HepG2 (cell line): ENCODE measurements at regions not wholly inside any gene's neighbourhood (a gene's known extent, or its start where the extent isn't known, plus 50 kb on each side); places are given as distances from the start of the nearest gene placed in this dataset.

Experiments
- ATAC-seq: fragments of 200-7000 bp; cut with Tn5 transposase; 3 replicates; pipeline ENCODE4 v1.9.1; 2020; ENCODE audit warnings: mild to moderate bottlenecking, moderate library complexity
- BruUV-seq: library from RNA; stranded (reverse); fragments of 400-500 nt; replicated peaks from 2 replicates; lab custom pipeline; 2021; lab: Mats Ljungman, UMichigan
- CTCF ChIA-PET: fragments of 300-600 bp; formaldehyde crosslinking; extraction: SDS; loops from one replicate; lab custom pipeline; 2021; ENCODE audit warnings: low total read pairs, inconsistent platforms, low intra/inter-chr PET ratio; lab: Yijun Ruan, JAX
- POLR2A ChIA-PET: fragments of 350-600 bp; sonication (Branson Sonifier 250); formaldehyde crosslinking; loops from one replicate; lab custom pipeline; 2020; ENCODE audit warnings: antibody characterized with exemption, inconsistent platforms; lab: Yijun Ruan, JAX
- DNase-seq: peaks from one replicate; pipeline ENCODE4 v3.0.0-alpha.2; 2015; ENCODE audit warnings: low spot score
- FAIRE-seq: peaks from 3 replicates; lab custom pipeline; 2011; peaks lifted over from hg19 to GRCh38; lab: Jason Lieb, UNC
- H2AFZ ChIP-seq: one replicate; pipeline ENCODE4 v1.6.1; 2011; ENCODE audit warnings: low read length, inconsistent platforms
- H3K27ac ChIP-seq: fragments of 300-600 bp; 3 replicates; pipeline ENCODE4 v1.8.0; 2011; ENCODE audit warnings: mixed run types, mild to moderate bottlenecking, mixed read lengths, low read length, inconsistent platforms; ENCODE audit not compliant: insufficient read depth; ENCODE audit errors: extremely low read length
- H3K27me3 ChIP-seq, 2 experiments: fragments of 200-600 bp in 1 of 2; 2 replicates in 1 of 2; 3 replicates in 1 of 2; pipeline versions ENCODE4 v1.6.0 to v1.8.0; 2011; ENCODE audit warnings: low read length in 2 of 2, mild to moderate bottlenecking in 2 of 2, moderate library complexity in 2 of 2, inconsistent platforms in 1 of 2; ENCODE audit not compliant: insufficient read depth in 2 of 2, control insufficient read depth in 1 of 2
- H3K36me3 ChIP-seq, 2 experiments: fragments of 200-600 bp in 1 of 2; replicated peaks in 1 of 2; 2 replicates in 1 of 2; 3 replicates in 1 of 2; pipeline versions ENCODE4 v1.5.1 to v1.8.0; 2011; ENCODE audit warnings: low read length in 2 of 2, inconsistent platforms in 1 of 2; ENCODE audit not compliant: insufficient read depth in 2 of 2, control insufficient read depth in 1 of 2
- H3K4me1 ChIP-seq: 2 replicates; pipeline ENCODE4 v1.5.1; 2012; ENCODE audit warnings: low read length, inconsistent platforms; ENCODE audit not compliant: insufficient read depth
- H3K4me2 ChIP-seq: 2 replicates; pipeline ENCODE4 v1.6.0; 2011; ENCODE audit warnings: low read depth, low read length, inconsistent platforms
- H3K4me3 ChIP-seq, 3 experiments: fragments of 200-600 bp in 1 of 3; sonication (generic), shearing (Covaris generic) in 1 of 3; replicated peaks in 1 of 3; 2 replicates each; pipeline ENCODE4 v1.5.1; 2011 to 2016; ENCODE audit warnings: low read length in 3 of 3, inconsistent platforms in 2 of 3, low read depth in 2 of 3, mild to moderate bottlenecking in 2 of 3, control low read depth in 1 of 3, mixed read lengths in 1 of 3; ENCODE audit not compliant: insufficient read depth in 1 of 3
- H3K79me2 ChIP-seq: one replicate; pipeline ENCODE4 v1.6.1; 2011; ENCODE audit warnings: low read length, inconsistent platforms; ENCODE audit not compliant: insufficient read depth
- H3K9ac ChIP-seq: 2 replicates; pipeline ENCODE4 v1.6.0; 2011; ENCODE audit warnings: mild to moderate bottlenecking, low read depth, low read length, inconsistent platforms; ENCODE audit not compliant: insufficient read depth
- H3K9me3 ChIP-seq: 2 replicates; pipeline ENCODE4 v1.5.1; 2012; ENCODE audit warnings: mild to moderate bottlenecking, low read length
- H4K20me1 ChIP-seq: 2 replicates; pipeline ENCODE4 v1.6.0; 2011; ENCODE audit warnings: inconsistent platforms, mild to moderate bottlenecking, low read length, moderate library complexity; ENCODE audit not compliant: insufficient read depth
- CHCHD3 ChIP-seq: sonication (generic); formaldehyde crosslinking; IDR thresholded peaks from 2 replicates; pipeline ENCODE4 v1.8.0; 2022; ENCODE audit warnings: mild to moderate bottlenecking, missing genetic modification reagents, moderate library complexity
- ISL2 ChIP-seq: sonication (generic); formaldehyde crosslinking; IDR thresholded peaks from 2 replicates; pipeline ENCODE4 v1.5.0; 2020; ENCODE audit warnings: missing genetic modification reagents
- KLF15 ChIP-seq: sonication (generic); formaldehyde crosslinking; IDR thresholded peaks from 2 replicates; pipeline ENCODE4 v1.8.1; 2023; ENCODE audit warnings: borderline replicate concordance, mild to moderate bottlenecking, inconsistent platforms, missing genetic modification reagents, mixed read lengths
- MED8 ChIP-seq: sonication (generic); formaldehyde crosslinking; IDR thresholded peaks from 2 replicates; pipeline ENCODE4 v1.8.1; 2023; ENCODE audit warnings: mild to moderate bottlenecking, missing genetic modification reagents; ENCODE audit not compliant: insufficient replicate concordance
- NRL ChIP-seq: sonication (generic); formaldehyde crosslinking; IDR thresholded peaks from 2 replicates; pipeline ENCODE4 v1.5.0; 2020; ENCODE audit warnings: missing genetic modification reagents, mild to moderate bottlenecking, moderate library complexity, borderline replicate concordance
- PHF8 ChIP-seq: sonication (generic); formaldehyde crosslinking; IDR thresholded peaks from 2 replicates; pipeline ENCODE4 v1.5.0; 2020; ENCODE audit warnings: missing genetic modification reagents
- PTBP1 ChIP-seq: fragments of 200-400 bp; formaldehyde crosslinking; IDR thresholded peaks from 2 replicates; pipeline ENCODE4 v1.6.1; 2018; ENCODE audit warnings: low read length, low read depth; ENCODE audit not compliant: poor library complexity, severe bottlenecking
- SCMH1 ChIP-seq: sonication (generic); formaldehyde crosslinking; IDR thresholded peaks from 2 replicates; pipeline ENCODE4 v1.9.0; 2021; ENCODE audit warnings: missing genetic modification reagents, mild to moderate bottlenecking, borderline replicate concordance
- SIN3B ChIP-seq: fragments of 150-350 bp; IDR thresholded peaks from 2 replicates; pipeline ENCODE4 v1.6.1; 2014; ENCODE audit warnings: low read length
- ZMAT3 ChIP-seq: sonication (generic); formaldehyde crosslinking; conservative IDR thresholded peaks from 2 replicates; pipeline ENCODE4 v1.7.0; 2021; ENCODE audit warnings: missing genetic modification reagents
- ZMYM2 ChIP-seq: sonication (generic); formaldehyde crosslinking; IDR thresholded peaks from 2 replicates; pipeline ENCODE4 v1.8.0; 2022; ENCODE audit warnings: mild to moderate bottlenecking, missing genetic modification reagents
- ZMYM4 ChIP-seq: sonication (generic); formaldehyde crosslinking; IDR thresholded peaks from 2 replicates; pipeline ENCODE4 v1.8.1; 2023; ENCODE audit warnings: mild to moderate bottlenecking, missing genetic modification reagents
- ZNF281 ChIP-seq: sonication (generic); formaldehyde crosslinking; IDR thresholded peaks from 2 replicates; pipeline ENCODE4 v1.4.0; 2020; ENCODE audit warnings: missing genetic modification reagents, borderline replicate concordance
- ZNF660 ChIP-seq: sonication (generic); formaldehyde crosslinking; IDR thresholded peaks from 2 replicates; pipeline ENCODE4 v1.5.1; 2020; ENCODE audit warnings: mild to moderate bottlenecking, low read depth, missing genetic modification reagents, borderline replicate concordance
- ZNF710 ChIP-seq: sonication (generic); formaldehyde crosslinking; IDR thresholded peaks from 2 replicates; pipeline ENCODE4 v1.5.0; 2020; ENCODE audit warnings: mild to moderate bottlenecking, missing genetic modification reagents, borderline replicate concordance
- WGBS: methylation state at CpG from one replicate; pipeline ENCODE4 v1.1.6; 2017; ENCODE audit warnings: low lambda C conversion rate; 5-methylcytosine and 5-hydroxymethylcytosine counted together
- in situ Hi-C: cut with HindIII; loops from 2 replicates; pipeline ENCODE4 v1.10.0; 2017; ENCODE audit warnings: low pct_unique_long_range_greater_than_20kb; ENCODE audit not compliant: extremely low pct_ligation_motif_present
- intact Hi-C: fragments of 100-400 bp; cut with micrococcal nuclease; formaldehyde crosslinking; loops from one replicate; pipeline ENCODE4 v1.10.0; 2022; ENCODE audit not compliant: unreplicated experiment
- TF ChIP-seq, protein P1 (sequence below): sonication (generic); formaldehyde crosslinking; IDR thresholded peaks from 2 replicates; pipeline ENCODE4 v1.9.0; 2022; ENCODE audit warnings: low read depth, missing genetic modification reagents
- TF ChIP-seq, protein P2 (sequence below): sonication (generic); formaldehyde crosslinking; IDR thresholded peaks from 2 replicates; pipeline ENCODE4 v1.4.0; 2020; ENCODE audit warnings: missing genetic modification reagents, mild to moderate bottlenecking, borderline replicate concordance

DNA sequence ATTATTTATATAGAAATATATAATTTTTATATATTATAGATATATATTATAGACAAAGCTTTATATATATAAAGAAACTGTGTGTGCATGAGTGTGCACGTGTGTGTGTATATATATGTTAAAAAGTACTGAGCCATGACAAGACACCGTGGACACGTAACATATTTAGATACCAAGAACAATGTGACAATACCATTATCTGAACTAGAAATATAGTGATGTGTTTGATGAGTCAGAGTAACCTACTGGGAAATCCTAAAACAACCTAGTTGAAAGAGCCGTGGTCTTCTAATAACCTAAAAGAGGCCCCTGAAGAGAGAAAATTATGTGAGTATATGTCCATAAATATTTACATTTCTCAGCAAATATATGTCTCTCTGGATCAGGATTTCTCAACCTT lies 50.7 kb upstream of the ITGB8 start:
- WGBS, result 60% methylated on average over 4 of the region's 4 CpGs
- Histone ChIP-seq H4K20me1 (no peaks in the 10 kb centered on the region), H3K79me2 (no peaks in the 10 kb centered on the region), H3K9ac (no peak overlapping the region), H3K27me3 (no peaks in the 10 kb centered on the region), H3K27ac (no peak overlapping the region), H3K36me3 (no peaks in the 10 kb centered on the region), H3K4me3 (no peak overlapping the region), H2AFZ (no peak overlapping the region), H3K4me1 (no peaks in the 10 kb centered on the region), H3K9me3 (no peaks in the 10 kb centered on the region), H3K4me2 (no peak overlapping the region)
- DNase-seq (no peak), ATAC-seq (no peak), FAIRE-seq (no peak)
- CTCF ChIA-PET, result no interaction called here
- in situ Hi-C loops, result no loop called here
- intact Hi-C loops, result no loop called here
- POLR2A ChIA-PET, result no interaction called here
- BruUV-seq, result no TSS peak
- TF ChIP-seq PHF8 (CRISPR knock-in tag) (no peak), MED8 (CRISPR knock-in tag) (no peak), ZNF660 (CRISPR knock-in tag) (no peak), SIN3B (no peak), NRL (CRISPR knock-in tag) (no peak), PTBP1 (no peak), ISL2 (CRISPR knock-in tag) (no peak), ZMYM2 (CRISPR knock-in tag) (no peak), KLF15 (CRISPR knock-in tag) (no peak), ZMYM4 (CRISPR knock-in tag) (no peak), ZMAT3 (no peak), SCMH1 (CRISPR knock-in tag) (no peak), ZNF710 (CRISPR knock-in tag) (no peak), CHCHD3 (CRISPR knock-in tag) (no peak), ZNF281 (CRISPR knock-in tag) (no peak)
- TF ChIP-seq, protein P1, sequence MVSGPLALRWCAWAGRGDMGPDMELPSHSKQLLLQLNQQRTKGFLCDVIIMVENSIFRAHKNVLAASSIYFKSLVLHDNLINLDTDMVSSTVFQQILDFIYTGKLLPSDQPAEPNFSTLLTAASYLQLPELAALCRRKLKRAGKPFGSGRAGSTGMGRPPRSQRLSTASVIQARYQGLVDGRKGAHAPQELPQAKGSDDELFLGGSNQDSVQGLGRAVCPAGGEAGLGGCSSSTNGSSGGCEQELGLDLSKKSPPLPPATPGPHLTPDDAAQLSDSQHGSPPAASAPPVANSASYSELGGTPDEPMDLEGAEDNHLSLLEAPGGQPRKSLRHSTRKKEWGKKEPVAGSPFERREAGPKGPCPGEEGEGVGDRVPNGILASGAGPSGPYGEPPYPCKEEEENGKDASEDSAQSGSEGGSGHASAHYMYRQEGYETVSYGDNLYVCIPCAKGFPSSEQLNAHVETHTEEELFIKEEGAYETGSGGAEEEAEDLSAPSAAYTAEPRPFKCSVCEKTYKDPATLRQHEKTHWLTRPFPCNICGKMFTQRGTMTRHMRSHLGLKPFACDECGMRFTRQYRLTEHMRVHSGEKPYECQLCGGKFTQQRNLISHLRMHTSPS (CRISPR knock-in tag), result no peak
- TF ChIP-seq, protein P2, sequence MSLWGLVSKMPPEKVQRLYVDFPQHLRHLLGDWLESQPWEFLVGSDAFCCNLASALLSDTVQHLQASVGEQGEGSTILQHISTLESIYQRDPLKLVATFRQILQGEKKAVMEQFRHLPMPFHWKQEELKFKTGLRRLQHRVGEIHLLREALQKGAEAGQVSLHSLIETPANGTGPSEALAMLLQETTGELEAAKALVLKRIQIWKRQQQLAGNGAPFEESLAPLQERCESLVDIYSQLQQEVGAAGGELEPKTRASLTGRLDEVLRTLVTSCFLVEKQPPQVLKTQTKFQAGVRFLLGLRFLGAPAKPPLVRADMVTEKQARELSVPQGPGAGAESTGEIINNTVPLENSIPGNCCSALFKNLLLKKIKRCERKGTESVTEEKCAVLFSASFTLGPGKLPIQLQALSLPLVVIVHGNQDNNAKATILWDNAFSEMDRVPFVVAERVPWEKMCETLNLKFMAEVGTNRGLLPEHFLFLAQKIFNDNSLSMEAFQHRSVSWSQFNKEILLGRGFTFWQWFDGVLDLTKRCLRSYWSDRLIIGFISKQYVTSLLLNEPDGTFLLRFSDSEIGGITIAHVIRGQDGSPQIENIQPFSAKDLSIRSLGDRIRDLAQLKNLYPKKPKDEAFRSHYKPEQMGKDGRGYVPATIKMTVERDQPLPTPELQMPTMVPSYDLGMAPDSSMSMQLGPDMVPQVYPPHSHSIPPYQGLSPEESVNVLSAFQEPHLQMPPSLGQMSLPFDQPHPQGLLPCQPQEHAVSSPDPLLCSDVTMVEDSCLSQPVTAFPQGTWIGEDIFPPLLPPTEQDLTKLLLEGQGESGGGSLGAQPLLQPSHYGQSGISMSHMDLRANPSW, result no peak
